GM23338 (cell line): ENCODE measurements at regions not wholly inside any gene's neighbourhood (a gene's known extent, or its start where the extent isn't known, plus 50 kb on each side); places are given as distances from the start of the nearest gene placed in this dataset.
A peak's percentile ranks its signal among the peaks of the same experiment; 100 is the strongest.

Experiments
- ATAC-seq: fragments of 200-7000 bp; cut with Tn5 transposase; 3 replicates; pipeline ENCODE4 v1.9.1; 2020
- DNase-seq: peaks from one replicate; pipeline ENCODE4 v3.0.0-alpha.2; 2015; ENCODE audit warnings: low spot score
- H2AFZ ChIP-seq: fragments of 200-600 bp; sonication (generic); 2 replicates; pipeline ENCODE4 v1.8.0; 2016; ENCODE audit warnings: antibody characterized with exemption, mild to moderate bottlenecking, moderate library complexity
- H3F3A ChIP-seq: fragments of 200-600 bp; sonication (generic); replicated peaks from 2 replicates; pipeline ENCODE4 v1.8.0; 2017; ENCODE audit warnings: antibody characterized with exemption, mixed run types, low read depth
- H3K27ac ChIP-seq: fragments of 200-600 bp; sonication (generic); 2 replicates; pipeline ENCODE4 v1.6.1; 2016; ENCODE audit warnings: low read depth
- H3K27me3 ChIP-seq: fragments of 200-600 bp; sonication (generic); 2 replicates; pipeline ENCODE4 v1.8.0; 2016; ENCODE audit warnings: mild to moderate bottlenecking, mixed run types, moderate library complexity; ENCODE audit not compliant: insufficient read depth
- H3K36me3 ChIP-seq: fragments of 200-600 bp; sonication (generic); 2 replicates; pipeline ENCODE4 v1.8.0; 2016; ENCODE audit warnings: mild to moderate bottlenecking; ENCODE audit not compliant: insufficient read depth
- H3K4me1 ChIP-seq: fragments of 200-600 bp; sonication (generic); 2 replicates; pipeline ENCODE4 v1.8.0; 2016; ENCODE audit warnings: mild to moderate bottlenecking, moderate library complexity; ENCODE audit not compliant: insufficient read depth
- H3K4me2 ChIP-seq: fragments of 200-600 bp; sonication (generic); 2 replicates; pipeline ENCODE4 v1.7.1; 2017; ENCODE audit warnings: mixed run types
- H3K4me3 ChIP-seq: fragments of 200-600 bp; sonication (generic); 2 replicates; pipeline ENCODE4 v1.6.1; 2016; ENCODE audit warnings: mixed run types
- H3K79me2 ChIP-seq: fragments of 200-600 bp; sonication (generic); replicated peaks from 2 replicates; pipeline ENCODE4 v1.8.0; 2017; ENCODE audit warnings: mild to moderate bottlenecking; ENCODE audit not compliant: insufficient read depth
- H3K9me2 ChIP-seq: fragments of 200-600 bp; sonication (generic); 2 replicates; pipeline ENCODE4 v1.8.0; 2017; ENCODE audit not compliant: insufficient read depth
- H4K20me1 ChIP-seq: fragments of 200-600 bp; sonication (generic); replicated peaks from 2 replicates; pipeline ENCODE4 v1.8.0; 2017; ENCODE audit warnings: mild to moderate bottlenecking; ENCODE audit not compliant: insufficient read depth
- H3K27ac Mint-ChIP-seq: 2 replicates; pipeline ENCODE4 v1.8.0; 2020; ENCODE audit warnings: inconsistent platforms, mild to moderate bottlenecking, moderate library complexity, mixed read lengths
- H3K27me3 Mint-ChIP-seq: 3 replicates; pipeline ENCODE4 v1.8.0; 2022; ENCODE audit warnings: low read depth, mild to moderate bottlenecking, moderate library complexity, mixed read lengths, inconsistent platforms; ENCODE audit not compliant: insufficient read depth, poor library complexity
- H3K36me3 Mint-ChIP-seq: 3 replicates; pipeline ENCODE4 v1.8.0; 2021; ENCODE audit warnings: low read depth, mild to moderate bottlenecking, inconsistent platforms, moderate library complexity, mixed read lengths
- H3K4me1 Mint-ChIP-seq: 3 replicates; pipeline ENCODE4 v1.8.0; 2020; ENCODE audit warnings: mild to moderate bottlenecking, inconsistent platforms, mixed read lengths
- H3K4me3 Mint-ChIP-seq: 3 replicates; pipeline ENCODE4 v1.8.0; 2021; ENCODE audit warnings: moderate library complexity, mild to moderate bottlenecking, inconsistent platforms, mixed read lengths
- H3K9me3 Mint-ChIP-seq: 3 replicates; pipeline ENCODE4 v1.8.0; 2020; ENCODE audit warnings: moderate library complexity, mild to moderate bottlenecking, inconsistent platforms, mixed read lengths
- CREB1 ChIP-seq: fragments of 250-450 bp; sonication (Bioruptor Pico); IDR thresholded peaks from 2 replicates; pipeline ENCODE4 v1.5.0; 2020; ENCODE audit warnings: low read depth, mild to moderate bottlenecking, moderate library complexity
- CTCF ChIP-seq, 2 experiments: fragments of 200-600 bp in 1 of 2; sonication (generic) in 1 of 2; conservative IDR thresholded peaks; 2 replicates each; pipeline versions ENCODE4 v1.5.1 to v1.6.1; 2016 to 2017; ENCODE audit warnings: antibody characterized with exemption in 2 of 2, low read depth in 2 of 2, mild to moderate bottlenecking in 2 of 2, moderate library complexity in 1 of 2
- EZH2 ChIP-seq: fragments of 200-600 bp; sonication (generic); IDR thresholded peaks from one replicate; pipeline ENCODE4 v1.8.0; 2017; ENCODE audit warnings: antibody characterized with exemption, mild to moderate bottlenecking, low read depth; ENCODE audit not compliant: unreplicated experiment
- EZH2phosphoT487 ChIP-seq: fragments of 200-600 bp; sonication (generic); IDR thresholded peaks from one replicate; pipeline ENCODE4 v1.8.1; 2018; ENCODE audit warnings: antibody characterized with exemption; ENCODE audit not compliant: unreplicated experiment
- JUNB ChIP-seq: IDR thresholded peaks from one replicate; pipeline ENCODE4 v1.6.1; 2016; ENCODE audit warnings: antibody characterized with exemption; ENCODE audit not compliant: unreplicated experiment
- NANOG ChIP-seq: IDR thresholded peaks from 2 replicates; pipeline ENCODE4 v1.6.1; 2016; ENCODE audit warnings: antibody characterized with exemption, borderline replicate concordance
- POLR2AphosphoS5 ChIP-seq: IDR thresholded peaks from 2 replicates; pipeline ENCODE4 v1.6.1; 2016; ENCODE audit warnings: antibody characterized with exemption, low read depth
- REST ChIP-seq: IDR thresholded peaks from one replicate; pipeline ENCODE4 v1.6.1; 2018; ENCODE audit warnings: antibody characterized with exemption; ENCODE audit not compliant: unreplicated experiment
- STAT1 ChIP-seq: IDR thresholded peaks from one replicate; pipeline ENCODE4 v1.6.1; 2016; ENCODE audit warnings: antibody characterized with exemption; ENCODE audit not compliant: unreplicated experiment
- ZNF114 ChIP-seq: fragments of 250-450 bp; sonication (Bioruptor Pico); IDR thresholded peaks from 2 replicates; pipeline ENCODE4 v1.5.0; 2020; ENCODE audit warnings: mild to moderate bottlenecking, moderate library complexity

DNA sequence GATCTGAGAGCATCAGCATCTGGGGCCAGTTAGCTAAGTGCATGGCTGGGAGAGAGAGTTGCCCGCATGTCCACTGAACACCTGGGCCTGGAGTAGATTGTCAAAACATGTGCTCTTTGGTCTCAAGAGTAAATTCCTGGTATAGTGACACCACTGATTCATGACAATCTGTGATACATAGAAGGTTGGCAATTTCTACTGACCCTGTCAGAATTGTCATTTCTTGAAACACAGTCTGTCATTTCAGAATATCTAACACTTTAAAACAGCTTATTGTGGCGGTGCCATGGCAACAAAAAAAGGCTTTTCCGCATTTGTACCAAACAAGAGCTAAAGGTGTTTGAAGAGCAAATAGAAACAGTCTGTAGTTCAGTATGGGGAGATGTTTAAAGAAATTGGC is 186.4 kb upstream of the FAM78B start:
- Histone ChIP-seq H3K4me2 (no peak overlapping the region), H3K27ac (no peak overlapping the region), H3K79me2 (no peaks in the 10 kb centered on the region), H4K20me1 (no peaks in the 10 kb centered on the region), H3K27me3 (no peaks in the 10 kb centered on the region), H3K4me3 (no peak overlapping the region), H3K4me1 (no peaks in the 10 kb centered on the region), H3K9me2 (no peaks in the 10 kb centered on the region), H3F3A (no peaks in the 10 kb centered on the region), H2AFZ (no peak overlapping the region), H3K36me3 (no peaks in the 10 kb centered on the region)
- TF ChIP-seq EZH2 (no peak), JUNB (no peak), ZNF114 (CRISPR knock-in tag) (no peak), CTCF (conservative IDR thresholded peaks at IDR 0.05; ENCODE audit: low read depth in 2 of 2) (no peak), STAT1 (no peak), REST (no peak), NANOG (no peak), POLR2AphosphoS5 (no peak)
- no peak overlapping the region for H3K27ac Mint-ChIP-seq
- peaks cover 7% of the 10 kb centered on the region for H3K4me1 Mint-ChIP-seq
- no peaks in the 10 kb centered on the region for H3K36me3 Mint-ChIP-seq
- H3K27me3 Mint-ChIP-seq = no peaks in the 10 kb centered on the region
- ATAC-seq (no peak), DNase-seq (no peak)
- H3K9me3 Mint-ChIP-seq = no peaks in the 10 kb centered on the region
- H3K4me3 Mint-ChIP-seq = no peak overlapping the region

GRCh38 chr1:166354406-166354805 is 187.6 kb upstream of the FAM78B start:
- Histone ChIP-seq H3K36me3 (no peaks in the 10 kb centered on the region), H3F3A (no peaks in the 10 kb centered on the region), H3K4me1 (no peaks in the 10 kb centered on the region), H3K9me2 (0 out of 2 replicates have a peak, but pooled peaks cover 5% of the 10 kb centered on the region), H2AFZ (peak overlapping the region; percentile 72; the same call in 1 of the 2 replicates), H3K4me2 (no peak overlapping the region), H4K20me1 (no peaks in the 10 kb centered on the region), H3K27me3 (no peaks in the 10 kb centered on the region), H3K27ac (no peak overlapping the region), H3K79me2 (no peaks in the 10 kb centered on the region), H3K4me3 (no peak overlapping the region)
- TF ChIP-seq STAT1 = no peak
- TF ChIP-seq CTCF (conservative IDR thresholded peaks at IDR 0.05; ENCODE audit: low read depth in 2 of 2) = peak; percentile 9 to 54; a peak in 2 of 4 replicates
- TF ChIP-seq CREB1 (CRISPR knock-in tag) = no peak
- TF ChIP-seq EZH2phosphoT487 = no peak
- no peak overlapping the region for H3K4me3 Mint-ChIP-seq
- H3K4me1 Mint-ChIP-seq = peaks cover 7% of the 10 kb centered on the region
- H3K36me3 Mint-ChIP-seq = no peaks in the 10 kb centered on the region
- no peak overlapping the region for H3K27ac Mint-ChIP-seq
- H3K9me3 Mint-ChIP-seq = no peaks in the 10 kb centered on the region
- no peaks in the 10 kb centered on the region for H3K27me3 Mint-ChIP-seq
- DNase-seq (peak; percentile 48), ATAC-seq (peak; percentile 85)
